SK-N-SH treated with all-trans-retinoic acid at 6 μM for 48 hours (cell line): ENCODE measurements at regions not wholly inside any gene's neighbourhood (a gene's known extent, or its start where the extent isn't known, plus 50 kb on each side); places are given as distances from the start of the nearest gene placed in this dataset.

Experiments used
- ARNTL ChIP-seq: fragments of 450-650 bp; formaldehyde crosslinking; IDR thresholded peaks from 2 replicates; pipeline ENCODE4 v1.5.0; 2020; ENCODE audit warnings: low read depth, mild to moderate bottlenecking, moderate library complexity, borderline replicate concordance
- OSR1 ChIP-seq: fragments of 250-450 bp; sonication (Bioruptor Pico); IDR thresholded peaks from 2 replicates; pipeline ENCODE4 v1.8.0; 2022; ENCODE audit warnings: moderate library complexity, mild to moderate bottlenecking, inconsistent platforms

GRCh38 chr16:86452451-86452850 lies 57.9 kb upstream of the FOXF1 start:
- TF ChIP-seq ARNTL (CRISPR knock-in tag) (no peak), OSR1 (CRISPR knock-in tag) (no peak)
